ENCODE measurements at regions not wholly inside any gene's neighbourhood (a gene's known extent, or its start where the extent isn't known, plus 50 kb on each side); places are given as distances from the start of the nearest gene placed in this dataset.

DNA sequence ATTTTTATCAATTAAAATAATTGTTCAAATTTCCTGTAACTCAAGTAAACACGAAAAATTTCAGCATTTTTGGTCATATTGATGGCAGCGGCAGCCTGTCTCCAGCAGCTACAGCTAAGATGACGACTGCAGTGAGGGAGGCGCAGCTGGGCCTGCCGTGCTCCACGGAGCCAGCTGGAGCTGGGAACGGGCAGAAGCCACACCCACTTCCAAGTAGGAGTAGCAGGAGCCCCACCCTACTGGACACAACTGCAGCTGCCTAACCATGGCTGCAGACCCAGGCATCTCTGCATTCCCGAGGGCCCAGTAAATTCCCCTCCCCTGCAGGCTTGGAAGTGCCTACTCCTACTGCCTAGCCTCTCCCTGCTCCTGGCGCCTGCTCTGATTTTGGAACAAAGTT is 2031.7 kb downstream of the EFNA5 start:
- intact Hi-C loops (cut with micrococcal nuclease; ENCODE audit: unreplicated experiment) = no loop called here
- Mint-ChIP-seq H3K36me3 (ENCODE audit: insufficient read depth, unreplicated experiment) (no peaks in the 10 kb centered on the region), H3K27me3 (ENCODE audit: unreplicated experiment) (no peaks in the 10 kb centered on the region), H3K4me1 (ENCODE audit: low read depth, unreplicated experiment) (no peaks in the 10 kb centered on the region), H3K27ac (ENCODE audit: unreplicated experiment) (no peak overlapping the region), H3K4me3 (ENCODE audit: low read depth, unreplicated experiment) (no peak overlapping the region), H3K9me3 (ENCODE audit: low read depth, unreplicated experiment) (peaks cover 3% of the 10 kb centered on the region)
- no peak for DNase-seq
- BruUV-seq (replicated peaks) = no TSS peak
- TF ChIP-seq, protein P1, sequence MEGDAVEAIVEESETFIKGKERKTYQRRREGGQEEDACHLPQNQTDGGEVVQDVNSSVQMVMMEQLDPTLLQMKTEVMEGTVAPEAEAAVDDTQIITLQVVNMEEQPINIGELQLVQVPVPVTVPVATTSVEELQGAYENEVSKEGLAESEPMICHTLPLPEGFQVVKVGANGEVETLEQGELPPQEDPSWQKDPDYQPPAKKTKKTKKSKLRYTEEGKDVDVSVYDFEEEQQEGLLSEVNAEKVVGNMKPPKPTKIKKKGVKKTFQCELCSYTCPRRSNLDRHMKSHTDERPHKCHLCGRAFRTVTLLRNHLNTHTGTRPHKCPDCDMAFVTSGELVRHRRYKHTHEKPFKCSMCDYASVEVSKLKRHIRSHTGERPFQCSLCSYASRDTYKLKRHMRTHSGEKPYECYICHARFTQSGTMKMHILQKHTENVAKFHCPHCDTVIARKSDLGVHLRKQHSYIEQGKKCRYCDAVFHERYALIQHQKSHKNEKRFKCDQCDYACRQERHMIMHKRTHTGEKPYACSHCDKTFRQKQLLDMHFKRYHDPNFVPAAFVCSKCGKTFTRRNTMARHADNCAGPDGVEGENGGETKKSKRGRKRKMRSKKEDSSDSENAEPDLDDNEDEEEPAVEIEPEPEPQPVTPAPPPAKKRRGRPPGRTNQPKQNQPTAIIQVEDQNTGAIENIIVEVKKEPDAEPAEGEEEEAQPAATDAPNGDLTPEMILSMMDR (IDR thresholded peaks at IDR 0.05; ENCODE audit: unreplicated experiment) = no peak
- CTCF ChIA-PET = no interaction called here

DNA sequence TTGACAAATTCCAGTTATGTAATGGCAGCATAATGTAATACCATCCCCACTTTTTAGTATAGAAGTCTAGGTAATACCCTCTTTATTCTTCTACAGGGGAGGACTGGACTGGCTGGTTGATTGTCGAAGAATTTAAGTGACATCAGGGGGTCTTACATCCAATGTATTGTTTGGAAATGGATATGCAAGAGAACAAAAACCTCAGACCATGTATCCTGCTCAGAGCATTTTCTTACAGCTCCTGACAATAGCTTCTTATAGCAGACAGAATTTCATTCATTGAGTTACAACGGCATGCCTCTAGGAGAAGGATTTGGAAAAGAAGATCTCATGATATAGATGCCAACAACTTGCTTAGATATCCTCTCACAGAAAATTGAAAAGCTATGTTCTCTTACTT is 2032.3 kb downstream of the EFNA5 start:
- Mint-ChIP-seq H3K27ac (ENCODE audit: unreplicated experiment) (no peak overlapping the region), H3K9me3 (ENCODE audit: low read depth, unreplicated experiment) (peaks cover 3% of the 10 kb centered on the region), H3K4me1 (ENCODE audit: low read depth, unreplicated experiment) (no peaks in the 10 kb centered on the region), H3K36me3 (ENCODE audit: insufficient read depth, unreplicated experiment) (no peaks in the 10 kb centered on the region), H3K4me3 (ENCODE audit: low read depth, unreplicated experiment) (no peak overlapping the region), H3K27me3 (ENCODE audit: unreplicated experiment) (no peaks in the 10 kb centered on the region)
- intact Hi-C loops (cut with micrococcal nuclease; ENCODE audit: unreplicated experiment) = no loop called here
- BruUV-seq (replicated peaks) = no TSS peak
- no peak for DNase-seq
- TF ChIP-seq, protein P1 (IDR thresholded peaks at IDR 0.05; ENCODE audit: unreplicated experiment) = no peak
- CTCF ChIA-PET = interaction anchor here (0.6 kb wide), 1 partner anchor 54 kb away, joined by 6 read pairs; no protein-coding TSS in a partner anchor

DNA sequence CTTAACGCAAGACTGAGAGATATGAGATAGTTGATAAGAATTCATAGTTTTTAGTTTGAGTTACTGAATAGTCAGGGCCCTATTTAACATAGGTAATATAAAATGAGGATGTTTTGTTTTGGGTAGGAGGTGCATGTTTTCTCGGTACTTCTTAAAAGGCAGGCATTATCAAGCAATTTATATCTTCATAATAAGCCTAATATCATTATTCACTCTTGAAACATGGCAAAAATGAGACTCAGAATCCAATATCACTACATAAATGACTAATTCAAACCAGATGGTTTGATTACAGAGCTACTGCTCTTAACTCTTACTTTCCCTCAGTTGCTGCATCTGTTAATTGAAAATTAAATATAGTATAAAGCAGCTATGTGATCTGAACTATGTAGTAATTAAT is 2038.7 kb downstream of the EFNA5 start:
- TF ChIP-seq, protein P1 (IDR thresholded peaks at IDR 0.05; ENCODE audit: unreplicated experiment) = no peak
- H3K9me3 Mint-ChIP-seq (ENCODE audit: low read depth, unreplicated experiment) = peaks cover 3% of the 10 kb centered on the region
- CTCF ChIA-PET = interaction anchor here (0.6 kb wide), 1 partner anchor 9 kb away, joined by 3 read pairs; no protein-coding TSS in a partner anchor
- intact Hi-C loops (cut with micrococcal nuclease; ENCODE audit: unreplicated experiment) = no loop called here
- no TSS peak for BruUV-seq (replicated peaks)
- DNase-seq = no peak
- H3K4me1 Mint-ChIP-seq (ENCODE audit: low read depth, unreplicated experiment) = no peaks in the 10 kb centered on the region
- H3K27ac Mint-ChIP-seq (ENCODE audit: unreplicated experiment) = no peak overlapping the region
- no peaks in the 10 kb centered on the region for H3K36me3 Mint-ChIP-seq (ENCODE audit: insufficient read depth, unreplicated experiment)
- no peak overlapping the region for H3K4me3 Mint-ChIP-seq (ENCODE audit: low read depth, unreplicated experiment)
- no peaks in the 10 kb centered on the region for H3K27me3 Mint-ChIP-seq (ENCODE audit: unreplicated experiment)

DNA sequence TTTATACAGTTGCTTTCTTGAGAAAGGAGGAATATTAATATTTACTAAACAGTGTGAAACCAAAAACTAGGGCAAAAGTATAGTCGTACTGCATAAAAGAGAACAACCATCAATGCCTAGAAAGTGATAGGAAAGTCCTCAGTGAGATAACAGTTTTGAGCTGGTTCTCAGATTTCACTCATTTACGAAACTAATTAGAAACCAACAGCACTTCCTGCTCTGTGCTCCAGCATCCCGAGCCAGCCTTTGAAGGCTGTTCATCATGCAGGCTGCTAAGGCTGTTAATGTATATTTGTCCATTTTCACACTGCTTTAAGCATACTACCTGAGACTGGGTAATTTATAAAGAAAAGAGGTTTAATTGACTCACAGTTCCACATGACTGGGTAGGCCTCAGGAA is 2039.9 kb downstream of the EFNA5 start:
- Mint-ChIP-seq H3K4me1 (ENCODE audit: low read depth, unreplicated experiment) (no peaks in the 10 kb centered on the region), H3K9me3 (ENCODE audit: low read depth, unreplicated experiment) (peaks cover 1% of the 10 kb centered on the region), H3K27ac (ENCODE audit: unreplicated experiment) (no peak overlapping the region), H3K36me3 (ENCODE audit: insufficient read depth, unreplicated experiment) (no peaks in the 10 kb centered on the region), H3K4me3 (ENCODE audit: low read depth, unreplicated experiment) (no peak overlapping the region), H3K27me3 (ENCODE audit: unreplicated experiment) (no peaks in the 10 kb centered on the region)
- TF ChIP-seq, protein P1 (IDR thresholded peaks at IDR 0.05; ENCODE audit: unreplicated experiment) = no peak
- DNase-seq = no peak
- BruUV-seq (replicated peaks) = no TSS peak
- CTCF ChIA-PET = interaction anchor here (0.7 kb wide), 1 partner anchor 878 kb away, joined by 3 read pairs; no protein-coding TSS in a partner anchor
- intact Hi-C loops (cut with micrococcal nuclease; ENCODE audit: unreplicated experiment) = no loop called here

Data from Calu3 (cell line).